ENCODE measurements at regions not wholly inside any gene's neighbourhood (a gene's known extent, or its start where the extent isn't known, plus 50 kb on each side); places are given as distances from the start of the nearest gene placed in this dataset.
"Not testable (repeated sequence)": the region's sequence is repeated elsewhere in the genome, so short reads cannot be mapped to it uniquely, and the experiment has no call there.

GRCh38 chr14:37816135-37816534 lies 220.7 kb downstream of the TTC6 start:
- no peak for DNase-seq (ENCODE audit: low spot score)
- TF ChIP-seq CTCF (IDR thresholded peaks at IDR 0.05; ENCODE audit: extremely low read depth, missing control alignments) = no peak

- DNase-seq (ENCODE audit: low spot score) = no peak
- TF ChIP-seq CTCF (IDR thresholded peaks at IDR 0.05; ENCODE audit: extremely low read depth, missing control alignments) = no peak
Measured at GRCh38 chr14:37816743-37817295, 221.4 kb downstream of the TTC6 start.

GRCh38 chr14:37819155-37820015 lies 224.0 kb downstream of the TTC6 start:
- DNase-seq (ENCODE audit: low spot score) = no peak
- TF ChIP-seq CTCF (IDR thresholded peaks at IDR 0.05; ENCODE audit: extremely low read depth, missing control alignments) = no peak

DNA sequence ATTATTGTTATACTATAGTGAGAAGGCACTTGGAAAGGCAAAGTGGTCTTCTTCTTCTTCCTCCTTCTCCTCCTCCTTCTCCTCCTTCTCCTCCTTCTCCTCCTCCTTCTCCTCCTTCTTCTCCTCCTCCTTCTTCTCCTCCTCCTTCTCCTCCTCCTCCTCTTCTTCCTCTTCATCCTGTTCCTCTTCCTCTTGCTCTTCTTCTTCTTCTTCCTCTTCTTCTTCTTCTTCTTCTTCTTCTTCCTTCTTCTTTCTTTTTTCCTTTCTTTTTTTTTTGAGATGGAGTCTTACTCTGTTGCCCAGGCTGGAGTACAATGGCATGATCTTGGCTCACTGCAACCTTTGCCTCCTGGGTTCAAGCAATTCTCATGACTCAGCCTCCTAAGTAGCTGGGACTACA lies 225.4 kb downstream of the TTC6 start:
- not testable (repeated sequence) for DNase-seq (ENCODE audit: low spot score)

GRCh38 chr14:37824939-37825712 lies 229.7 kb downstream of the TTC6 start:
- TF ChIP-seq CTCF (IDR thresholded peaks at IDR 0.05; ENCODE audit: extremely low read depth, missing control alignments) = no peak
- DNase-seq (ENCODE audit: low spot score) = no peak

GRCh38 chr14:37826869-37827268 lies 231.4 kb downstream of the TTC6 start:
- no peak for TF ChIP-seq CTCF (IDR thresholded peaks at IDR 0.05; ENCODE audit: extremely low read depth, missing control alignments)
- DNase-seq (ENCODE audit: low spot score) = no peak

- DNase-seq (ENCODE audit: low spot score) = no peak
- no peak for TF ChIP-seq CTCF (IDR thresholded peaks at IDR 0.05; ENCODE audit: extremely low read depth, missing control alignments)
Measured at GRCh38 chr14:37830271-37830670, 234.8 kb downstream of the TTC6 start.

All from GM20000 (cell line).